ENCODE measurements at regions not wholly inside any gene's neighbourhood (a gene's known extent, or its start where the extent isn't known, plus 50 kb on each side); places are given as distances from the start of the nearest gene placed in this dataset.

GRCh38 chr18:21162786-21163185 is 51.2 kb upstream of the ROCK1 start:
- no peak for DNase-seq (ENCODE audit: low read depth)

GRCh38 chr18:21163647-21164547 is 52.3 kb upstream of the ROCK1 start:
- DNase-seq (ENCODE audit: low read depth): no peak

GRCh38 chr18:21164548-21165095 is 53.0 kb upstream of the ROCK1 start:
- no peak for DNase-seq (ENCODE audit: low read depth)

GRCh38 chr18:21167641-21168377 is 56.2 kb upstream of the ROCK1 start:
- DNase-seq (ENCODE audit: low read depth): no peak

- DNase-seq (ENCODE audit: low read depth): no peak
These were observed 57.3 kb upstream of the ROCK1 start for GRCh38 chr18:21168880-21169279.

GRCh38 chr18:21177822-21178221 is 64.2 kb upstream of the GREB1L start:
- no peak for DNase-seq (ENCODE audit: low read depth)

- peak; percentile 19 for DNase-seq (ENCODE audit: low read depth)
These were observed 62.3 kb upstream of the GREB1L start for GRCh38 chr18:21179590-21180220.

GRCh38 chr18:21180588-21180987 is 61.4 kb upstream of the GREB1L start:
- DNase-seq (ENCODE audit: low read depth): no peak

GRCh38 chr18:21181766-21182165 is 60.3 kb upstream of the GREB1L start:
- DNase-seq (ENCODE audit: low read depth): no peak

- DNase-seq (ENCODE audit: low read depth): no peak
These were observed 58.4 kb upstream of the GREB1L start for GRCh38 chr18:21183670-21184069.

GRCh38 chr18:21184396-21184996 is 57.5 kb upstream of the GREB1L start:
- no peak for DNase-seq (ENCODE audit: low read depth)

GRCh38 chr18:21187886-21188285 is 54.1 kb upstream of the GREB1L start:
- no peak for DNase-seq (ENCODE audit: low read depth)

GRCh38 chr18:21191596-21192307 is 50.3 kb upstream of the GREB1L start:
- no peak for DNase-seq (ENCODE audit: low read depth)

Data from stimulated activated CD8-positive, alpha-beta memory T cell treated with anti-CD3 and anti-CD28 coated beads, Interleukin-15, amount 100 ng/mL, for 1 hour (primary cell).